GM18520 (cell line): ENCODE measurements at regions not wholly inside any gene's neighbourhood (a gene's known extent, or its start where the extent isn't known, plus 50 kb on each side); places are given as distances from the start of the nearest gene placed in this dataset.

Experiments used
- ATAC-seq: cut with Tn5 transposase; IDR thresholded peaks from one replicate; pipeline ENCODE4 v1.9.1; 2021; ENCODE audit not compliant: unreplicated experiment

DNA sequence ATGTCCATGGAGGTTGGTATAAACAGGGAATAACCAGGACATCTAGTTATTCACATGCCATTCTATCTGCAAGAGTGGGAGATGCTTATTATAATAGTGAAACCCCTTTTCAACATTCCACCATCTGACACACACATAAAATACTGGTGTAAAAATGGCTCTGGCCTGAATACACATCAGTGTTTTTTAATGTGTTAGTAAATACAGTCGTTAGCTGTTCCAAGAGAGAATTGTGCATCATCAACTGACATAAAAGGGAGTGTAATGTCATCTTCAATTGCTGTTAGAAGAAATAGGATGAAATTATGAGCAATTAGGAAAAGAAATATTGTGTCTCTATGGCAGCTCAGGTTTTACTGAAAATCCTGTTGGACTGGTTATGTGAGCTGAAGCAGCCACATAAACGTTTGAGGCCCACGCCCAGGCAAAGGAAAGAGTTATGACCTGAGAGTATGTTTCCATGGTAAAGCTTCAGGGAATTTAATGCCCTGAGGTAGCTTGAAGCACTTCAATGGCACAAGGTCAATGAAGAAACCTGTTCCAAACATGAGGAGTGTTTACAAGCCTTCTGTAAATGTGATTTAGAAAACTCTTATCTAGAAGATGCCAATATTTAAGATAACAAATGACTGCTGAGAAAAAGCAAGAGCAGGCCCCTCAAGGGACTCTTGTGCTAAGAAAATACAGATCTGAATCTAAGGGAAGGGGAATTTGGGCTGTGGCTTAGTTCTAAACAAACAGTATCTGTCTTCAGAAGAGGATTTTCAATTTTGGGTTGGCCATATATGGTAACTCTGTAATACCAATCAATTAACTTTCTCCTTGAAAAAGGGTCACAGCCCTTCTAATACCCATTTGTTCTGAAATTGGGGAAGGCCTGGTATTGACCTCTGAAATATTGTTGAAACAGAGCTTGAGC lies 384.3 kb downstream of the SEC16B start:
- ATAC-seq: no peak

DNA sequence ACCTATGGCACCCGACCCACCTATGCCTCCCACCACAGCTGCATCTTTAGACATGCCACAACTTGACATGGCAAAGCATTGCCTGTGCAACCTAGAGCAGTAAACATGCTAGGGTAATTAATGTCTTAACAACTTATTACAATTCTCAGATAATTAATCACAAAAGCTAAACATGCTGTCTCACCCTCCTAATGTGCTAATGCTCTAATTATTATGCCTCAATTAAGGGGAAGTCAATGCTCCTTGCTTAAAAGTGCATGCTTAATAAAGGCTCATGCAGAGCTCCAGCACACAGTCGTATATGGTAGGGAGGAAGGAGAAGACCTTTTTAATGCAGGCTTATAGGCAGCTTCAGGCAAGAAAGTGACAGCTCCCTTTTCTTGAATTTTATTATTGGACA lies 396.0 kb downstream of the SEC16B start:
- no peak for ATAC-seq

- no peak for ATAC-seq
Measured at GRCh38 chr1:177571485-177572076, 398.3 kb downstream of the SEC16B start.

- no peak for ATAC-seq
Measured at GRCh38 chr1:177571076-177571475, 398.8 kb downstream of the SEC16B start.

DNA sequence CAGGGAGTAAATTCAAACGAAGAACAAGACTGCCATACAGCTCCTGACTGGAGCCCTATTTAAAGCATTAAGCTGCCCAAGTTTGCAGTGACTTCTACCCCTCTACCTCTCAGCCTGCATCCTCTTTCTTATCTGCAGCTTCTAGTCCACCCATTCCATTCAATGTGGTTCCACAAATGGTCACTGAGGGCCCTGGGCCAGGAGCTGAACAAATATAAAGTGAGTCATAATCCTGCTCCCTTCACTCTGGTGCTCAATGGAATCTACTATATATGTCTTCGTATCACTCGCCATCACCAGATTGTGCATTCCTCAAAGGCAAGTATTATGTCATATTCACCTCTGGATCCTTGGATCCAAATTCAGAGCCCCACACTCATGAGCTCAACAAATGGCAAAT lies 398.7 kb downstream of the BRINP2 start:
- no peak for ATAC-seq

- no peak for ATAC-seq
Measured at GRCh38 chr1:177568622-177569021, 397.9 kb downstream of the BRINP2 start.

DNA sequence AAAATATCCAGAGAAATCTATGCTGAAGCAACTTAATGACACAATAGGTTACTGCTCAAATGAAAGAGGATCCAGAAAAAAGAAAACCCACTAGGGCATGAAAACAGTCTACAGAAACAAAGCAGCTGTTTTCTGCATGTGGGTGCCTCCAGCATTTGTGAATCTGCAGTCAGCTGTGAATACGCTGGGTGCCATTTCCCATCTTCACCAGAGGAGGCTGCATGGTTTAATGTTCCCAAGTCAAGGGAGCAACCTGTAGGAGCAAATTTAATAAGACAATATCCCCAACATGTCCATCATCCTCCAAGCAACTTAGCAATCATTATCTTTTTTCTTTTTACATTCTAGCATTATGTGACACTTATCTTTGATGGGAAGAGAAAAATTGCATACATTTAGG lies 396.6 kb downstream of the BRINP2 start:
- ATAC-seq: no peak

GRCh38 chr1:177566495-177566894 lies 395.7 kb downstream of the BRINP2 start:
- ATAC-seq: no peak

DNA sequence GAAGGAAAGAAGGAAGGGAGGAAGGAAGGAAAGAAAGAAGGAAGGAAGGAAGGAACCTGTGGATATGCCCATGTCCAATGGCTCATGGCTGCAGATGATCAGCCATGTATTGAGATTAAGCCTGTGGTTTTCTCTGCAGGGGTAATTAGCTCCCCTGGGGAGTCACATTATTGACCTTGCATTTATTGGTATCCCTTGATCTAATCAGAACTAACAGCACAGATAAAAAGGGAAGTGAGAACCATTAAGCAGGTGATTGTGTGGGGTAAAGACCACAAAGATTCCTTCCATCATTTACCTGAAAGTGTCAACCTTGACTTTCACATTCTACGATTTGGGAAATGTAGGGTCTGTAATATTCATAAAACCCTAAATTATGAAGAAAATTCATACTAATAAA lies 390.7 kb downstream of the BRINP2 start:
- ATAC-seq: no peak

DNA sequence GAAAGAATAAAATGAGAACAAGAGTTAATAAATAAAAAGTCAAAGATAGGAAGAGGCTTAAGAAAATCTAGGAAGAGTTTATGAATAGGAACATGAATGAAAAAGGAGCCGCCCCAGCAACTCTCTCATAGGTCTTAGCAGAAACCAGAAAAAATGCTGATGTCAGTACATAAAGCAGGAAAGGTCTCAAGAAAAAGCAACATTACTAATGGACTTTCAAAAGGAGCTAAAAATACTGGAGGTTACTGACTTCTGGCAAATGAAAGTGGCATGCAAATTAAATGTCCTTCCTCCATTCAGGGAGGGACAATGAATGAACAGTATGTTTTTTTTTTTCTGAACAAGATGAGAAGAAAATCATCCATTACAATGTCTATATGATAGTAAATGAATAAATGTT lies 387.6 kb downstream of the BRINP2 start:
- ATAC-seq: no peak

DNA sequence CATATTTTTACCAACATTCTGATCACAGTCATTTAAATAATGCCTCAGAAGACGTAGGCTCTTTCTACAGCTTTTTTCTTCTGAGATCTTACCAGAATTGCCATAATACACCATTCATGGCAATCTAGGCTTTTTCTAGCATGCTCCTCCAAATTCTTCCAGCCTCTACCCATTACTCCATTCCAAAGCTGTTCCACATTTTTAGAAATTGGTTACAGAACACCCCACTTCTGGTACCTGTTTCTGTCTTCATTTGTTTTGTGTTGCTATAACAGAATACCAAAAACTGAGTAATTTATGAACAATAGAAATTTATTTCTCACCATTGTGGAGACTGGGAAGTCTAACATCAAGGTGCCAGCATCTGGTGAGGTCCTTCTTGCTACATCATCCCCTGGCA lies 385.4 kb downstream of the BRINP2 start:
- ATAC-seq: no peak

- no peak for ATAC-seq
Measured at GRCh38 chr1:177547200-177547599, 376.4 kb downstream of the BRINP2 start.

DNA sequence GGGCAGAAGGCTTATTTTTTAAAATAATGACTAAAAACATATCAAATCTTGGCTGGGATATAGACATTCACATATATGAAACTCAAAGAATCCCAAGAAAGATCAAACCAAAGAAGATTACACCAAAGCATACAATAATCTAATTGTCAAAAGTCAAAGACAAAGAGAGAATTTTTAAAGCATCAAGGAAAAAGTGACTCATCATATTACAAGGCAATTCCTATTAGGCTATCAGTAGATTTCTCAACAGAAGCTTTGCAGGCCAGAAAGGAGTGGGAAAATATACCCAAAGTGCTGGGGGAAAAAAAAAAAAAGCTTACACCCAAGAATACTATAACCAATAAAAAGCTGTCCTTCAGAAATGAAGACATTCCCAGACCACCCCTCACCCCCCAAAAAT lies 375.6 kb downstream of the BRINP2 start:
- no peak for ATAC-seq

DNA sequence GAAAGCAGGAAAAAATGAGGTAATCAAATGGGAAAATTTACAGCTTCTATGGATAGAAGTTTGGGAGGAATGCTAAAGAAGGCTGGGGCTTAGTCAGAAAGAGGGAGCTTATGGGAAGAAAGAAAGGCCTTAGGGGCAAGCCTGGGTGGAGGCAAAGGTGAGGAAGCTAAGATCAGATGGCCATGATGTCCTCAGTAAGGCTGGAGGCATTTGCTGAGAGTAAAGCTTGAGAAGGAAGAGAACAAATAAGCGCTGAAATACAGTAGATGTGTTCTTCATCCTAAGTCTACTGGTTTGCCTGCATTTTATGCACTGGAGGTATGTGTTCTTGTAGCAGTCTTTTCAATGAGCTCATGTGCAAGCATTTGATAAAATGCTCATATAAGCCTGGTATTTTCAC lies 355.4 kb downstream of the BRINP2 start:
- ATAC-seq: no peak

GRCh38 chr1:177525176-177525575 lies 354.4 kb downstream of the BRINP2 start:
- ATAC-seq: no peak

- no peak for ATAC-seq
Measured at GRCh38 chr1:177517546-177517945, 346.8 kb downstream of the BRINP2 start.

- no peak for ATAC-seq
Measured at GRCh38 chr1:177514207-177514606, 343.4 kb downstream of the BRINP2 start.

DNA sequence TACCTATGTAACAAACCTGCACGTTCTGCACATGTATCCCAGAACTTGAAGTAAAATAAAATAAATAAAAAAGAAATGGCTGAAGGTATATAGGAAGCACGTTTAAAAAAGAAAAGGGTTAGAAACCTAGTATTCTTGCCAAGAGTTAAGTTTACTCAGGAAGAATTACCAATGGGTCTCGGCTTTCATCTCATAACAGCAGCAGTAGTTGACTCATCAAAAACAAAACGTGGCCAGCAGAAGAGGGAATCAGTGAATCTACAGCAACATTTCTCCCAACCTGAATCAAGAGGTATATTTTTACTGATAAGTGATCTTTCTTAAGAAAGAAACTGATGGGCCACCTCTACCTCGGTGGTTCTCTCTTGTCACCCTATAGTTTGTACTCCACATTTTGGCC lies 340.3 kb downstream of the BRINP2 start:
- ATAC-seq: no peak

- no peak for ATAC-seq
Measured at GRCh38 chr1:177505905-177506590, 335.3 kb downstream of the BRINP2 start.

DNA sequence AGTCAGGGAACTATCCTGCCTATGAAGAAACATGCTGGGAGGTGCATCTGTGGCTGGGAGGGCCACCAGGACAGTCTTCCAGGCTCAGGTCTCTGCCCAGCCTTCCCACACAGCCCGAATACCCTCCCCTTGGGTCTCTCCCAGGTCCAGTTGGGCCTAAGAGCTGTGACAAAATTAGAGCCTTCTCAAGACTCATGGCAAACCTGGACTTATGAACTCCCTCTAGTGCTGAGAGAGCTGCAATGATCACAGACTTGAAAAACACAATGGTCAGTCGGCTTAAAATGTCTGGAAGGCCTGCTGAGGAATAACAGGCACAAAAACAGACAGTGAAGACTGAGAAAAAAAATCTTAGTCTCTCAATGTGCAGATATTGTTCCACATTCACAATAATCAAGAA lies 325.1 kb downstream of the BRINP2 start:
- no peak for ATAC-seq

- no peak for ATAC-seq
Measured at GRCh38 chr1:177490786-177491185, 320.0 kb downstream of the BRINP2 start.

- ATAC-seq: no peak
Measured at GRCh38 chr1:177490036-177490639, 319.4 kb downstream of the BRINP2 start.
